Endothelial cell (in vitro differentiated cells): ENCODE measurements at regions not wholly inside any gene's neighbourhood (a gene's known extent, or its start where the extent isn't known, plus 50 kb on each side); places are given as distances from the start of the nearest gene placed in this dataset.

ENCODE experiments used
- DNase-seq: peaks from one replicate; pipeline ENCODE4 v3.0.0; 2021; ENCODE audit warnings: low spot score
- H3K27ac Mint-ChIP-seq: one replicate; pipeline ENCODE4 v1.8.0; 2021; ENCODE audit warnings: mixed read lengths, inconsistent platforms; ENCODE audit not compliant: unreplicated experiment
- H3K27me3 Mint-ChIP-seq: one replicate; pipeline ENCODE4 v1.8.0; 2021; ENCODE audit warnings: mild to moderate bottlenecking, moderate library complexity, mixed read lengths, inconsistent platforms; ENCODE audit not compliant: unreplicated experiment
- H3K36me3 Mint-ChIP-seq: one replicate; pipeline ENCODE4 v1.8.0; 2021; ENCODE audit warnings: mild to moderate bottlenecking, low read depth, mixed read lengths, inconsistent platforms; ENCODE audit not compliant: unreplicated experiment
- H3K4me1 Mint-ChIP-seq: one replicate; pipeline ENCODE4 v1.8.0; 2021; ENCODE audit warnings: mild to moderate bottlenecking, mixed read lengths, inconsistent platforms; ENCODE audit not compliant: unreplicated experiment
- H3K4me3 Mint-ChIP-seq: one replicate; pipeline ENCODE4 v1.8.0; 2021; ENCODE audit warnings: mild to moderate bottlenecking, mixed read lengths, inconsistent platforms; ENCODE audit not compliant: unreplicated experiment
- H3K9me3 Mint-ChIP-seq: one replicate; pipeline ENCODE4 v1.8.0; 2021; ENCODE audit warnings: mixed read lengths, inconsistent platforms; ENCODE audit not compliant: unreplicated experiment
- TF ChIP-seq, protein P1 (sequence below): fragments of 200-600 bp; sonication (generic); IDR thresholded peaks from one replicate; pipeline ENCODE4 v1.5.0; 2021; ENCODE audit warnings: antibody characterized with exemption; ENCODE audit not compliant: unreplicated experiment

DNA sequence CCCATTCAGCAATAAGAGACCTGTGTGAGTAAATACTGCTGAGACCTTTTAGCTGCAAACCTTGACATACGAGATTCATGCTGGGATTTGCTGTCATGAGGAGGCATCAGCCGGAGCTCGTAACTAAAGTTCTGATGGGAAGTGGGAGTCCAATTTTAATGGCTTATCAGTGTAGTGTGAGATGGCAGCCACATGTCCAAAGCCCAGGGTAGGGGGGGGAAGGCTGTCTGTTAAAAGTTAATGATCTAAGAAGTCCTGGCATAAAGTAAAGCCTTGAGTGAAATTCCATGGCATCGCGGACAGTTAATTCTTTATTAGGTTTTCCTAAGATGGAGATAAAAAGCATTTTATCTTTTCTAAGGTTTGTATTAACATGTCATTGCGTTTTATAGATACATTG lies 240.0 kb downstream of the AACS start:
- TF ChIP-seq, protein P1, sequence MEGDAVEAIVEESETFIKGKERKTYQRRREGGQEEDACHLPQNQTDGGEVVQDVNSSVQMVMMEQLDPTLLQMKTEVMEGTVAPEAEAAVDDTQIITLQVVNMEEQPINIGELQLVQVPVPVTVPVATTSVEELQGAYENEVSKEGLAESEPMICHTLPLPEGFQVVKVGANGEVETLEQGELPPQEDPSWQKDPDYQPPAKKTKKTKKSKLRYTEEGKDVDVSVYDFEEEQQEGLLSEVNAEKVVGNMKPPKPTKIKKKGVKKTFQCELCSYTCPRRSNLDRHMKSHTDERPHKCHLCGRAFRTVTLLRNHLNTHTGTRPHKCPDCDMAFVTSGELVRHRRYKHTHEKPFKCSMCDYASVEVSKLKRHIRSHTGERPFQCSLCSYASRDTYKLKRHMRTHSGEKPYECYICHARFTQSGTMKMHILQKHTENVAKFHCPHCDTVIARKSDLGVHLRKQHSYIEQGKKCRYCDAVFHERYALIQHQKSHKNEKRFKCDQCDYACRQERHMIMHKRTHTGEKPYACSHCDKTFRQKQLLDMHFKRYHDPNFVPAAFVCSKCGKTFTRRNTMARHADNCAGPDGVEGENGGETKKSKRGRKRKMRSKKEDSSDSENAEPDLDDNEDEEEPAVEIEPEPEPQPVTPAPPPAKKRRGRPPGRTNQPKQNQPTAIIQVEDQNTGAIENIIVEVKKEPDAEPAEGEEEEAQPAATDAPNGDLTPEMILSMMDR: no peak
- no peaks in the 10 kb centered on the region for H3K36me3 Mint-ChIP-seq
- H3K27me3 Mint-ChIP-seq: no peaks in the 10 kb centered on the region
- DNase-seq: no peak
- no peak overlapping the region for H3K27ac Mint-ChIP-seq
- no peaks in the 10 kb centered on the region for H3K4me1 Mint-ChIP-seq
- H3K4me3 Mint-ChIP-seq: no peak overlapping the region
- H3K9me3 Mint-ChIP-seq: no peaks in the 10 kb centered on the region

DNA sequence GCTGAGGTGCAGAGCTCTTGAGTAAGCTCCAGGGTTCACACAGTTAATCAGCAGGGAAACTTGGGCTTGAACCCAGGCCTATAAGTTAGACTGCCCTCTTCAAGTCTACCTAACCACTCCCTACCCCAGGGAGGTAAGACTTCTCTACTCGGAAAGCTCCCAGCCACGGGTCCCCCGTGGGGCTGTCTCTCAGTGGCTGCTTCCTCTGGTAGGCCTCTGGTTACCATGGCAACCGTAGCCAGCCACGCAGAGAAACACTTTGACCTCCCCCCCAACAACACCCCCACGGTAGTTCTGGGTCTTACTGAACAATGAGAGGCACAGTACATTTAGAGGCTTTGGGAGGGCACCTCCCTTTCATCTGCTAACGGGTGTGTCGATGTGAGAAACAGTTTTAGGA lies 245.2 kb downstream of the AACS start:
- DNase-seq: no peak
- Mint-ChIP-seq H3K9me3 (no peaks in the 10 kb centered on the region), H3K27me3 (no peaks in the 10 kb centered on the region), H3K4me1 (peaks cover 13% of the 10 kb centered on the region), H3K4me3 (no peak overlapping the region), H3K36me3 (no peaks in the 10 kb centered on the region), H3K27ac (no peak overlapping the region)
- TF ChIP-seq, protein P1: no peak

DNA sequence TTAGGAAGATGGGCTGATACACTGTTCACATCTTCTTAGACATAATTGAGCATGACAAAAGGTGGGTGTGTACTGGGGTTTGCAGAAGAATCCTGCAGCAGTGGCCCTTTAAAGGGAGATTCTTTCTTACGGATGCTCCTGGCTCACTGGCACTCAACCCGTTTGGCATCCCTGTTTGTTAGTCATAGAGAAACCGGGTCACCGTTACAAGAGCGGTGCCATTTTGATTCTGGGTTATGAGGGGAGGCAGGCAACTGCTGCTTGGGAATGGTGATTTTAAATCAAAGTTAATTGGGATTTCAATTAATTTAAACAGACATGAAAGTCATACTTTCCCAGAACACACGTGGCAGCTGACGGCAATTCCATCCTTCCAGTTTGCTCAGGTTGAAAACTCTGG lies 245.8 kb downstream of the AACS start:
- Mint-ChIP-seq H3K27me3 (peaks cover 2% of the 10 kb centered on the region), H3K4me1 (peaks cover 13% of the 10 kb centered on the region), H3K9me3 (no peaks in the 10 kb centered on the region), H3K4me3 (no peak overlapping the region), H3K36me3 (no peaks in the 10 kb centered on the region), H3K27ac (no peak overlapping the region)
- TF ChIP-seq, protein P1: no peak
- no peak for DNase-seq

DNA sequence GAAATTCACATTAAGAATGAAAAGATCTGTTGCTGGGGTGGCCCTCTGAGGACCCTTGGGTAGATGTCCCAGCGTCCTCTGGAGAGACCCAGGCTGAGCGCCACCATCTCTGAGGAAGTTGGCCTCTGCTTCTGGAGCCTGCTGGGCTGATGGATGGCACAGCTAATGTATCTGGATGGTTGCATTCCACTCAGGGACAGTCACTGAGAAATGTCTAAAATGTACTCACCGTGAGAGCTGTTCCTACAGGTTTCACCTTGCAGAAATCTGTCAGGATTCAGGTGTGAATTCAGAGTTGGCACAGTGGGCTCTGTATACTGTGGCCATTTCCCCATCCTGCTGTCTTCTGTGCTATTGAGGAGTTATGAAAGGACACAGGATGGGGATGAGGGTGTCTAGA lies 247.2 kb downstream of the AACS start:
- TF ChIP-seq, protein P1: no peak
- no peak overlapping the region for H3K27ac Mint-ChIP-seq
- no peak overlapping the region for H3K4me3 Mint-ChIP-seq
- H3K4me1 Mint-ChIP-seq: peaks cover 13% of the 10 kb centered on the region
- no peaks in the 10 kb centered on the region for H3K9me3 Mint-ChIP-seq
- peaks cover 2% of the 10 kb centered on the region for H3K27me3 Mint-ChIP-seq
- no peaks in the 10 kb centered on the region for H3K36me3 Mint-ChIP-seq
- no peak for DNase-seq

DNA sequence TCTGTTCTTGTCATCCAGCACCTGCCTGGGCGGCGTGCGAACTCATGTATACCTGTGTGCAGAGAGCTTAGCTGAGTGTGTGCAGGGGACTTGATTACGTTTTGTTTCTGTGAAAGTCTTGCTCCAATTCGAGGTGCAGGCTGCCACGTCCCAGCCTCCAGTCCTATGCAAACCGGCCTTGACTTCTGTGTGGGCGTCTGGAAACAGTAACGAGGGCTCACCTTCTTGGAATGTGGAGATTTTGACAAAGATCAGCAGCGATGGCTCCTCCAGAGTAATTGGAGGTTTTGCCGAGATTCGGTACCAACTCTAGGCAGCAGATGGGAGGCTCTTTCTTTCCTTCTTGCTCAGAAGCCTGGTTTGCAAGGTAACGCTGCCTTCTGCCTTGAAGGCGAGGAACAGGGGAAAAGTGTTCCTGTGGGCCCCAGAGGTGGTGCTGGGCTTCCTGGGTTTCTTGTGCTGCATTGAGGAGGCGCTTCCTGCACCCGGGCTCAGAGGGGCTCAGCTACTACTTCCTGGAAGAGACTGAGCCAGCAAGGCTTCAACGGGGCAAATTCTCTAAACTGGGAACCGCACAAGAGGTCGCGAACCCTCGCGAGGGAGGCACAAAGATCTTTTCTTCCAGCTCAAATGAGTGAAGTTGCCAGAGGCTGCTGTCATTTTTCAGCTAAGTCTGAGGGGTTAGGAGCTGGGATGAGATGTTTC lies 249.0 kb downstream of the AACS start:
- H3K4me3 Mint-ChIP-seq: no peak overlapping the region
- no peaks in the 10 kb centered on the region for H3K36me3 Mint-ChIP-seq
- H3K27me3 Mint-ChIP-seq: peaks cover 2% of the 10 kb centered on the region
- H3K9me3 Mint-ChIP-seq: no peaks in the 10 kb centered on the region
- TF ChIP-seq, protein P1: no peak
- DNase-seq: no peak
- no peak overlapping the region for H3K27ac Mint-ChIP-seq
- H3K4me1 Mint-ChIP-seq: peaks cover 13% of the 10 kb centered on the region
